K562 (cell line): ENCODE measurements at regions not wholly inside any gene's neighbourhood (a gene's known extent, or its start where the extent isn't known, plus 50 kb on each side); places are given as distances from the start of the nearest gene placed in this dataset.

ENCODE experiments used
- ATAC-seq: fragments of 200-7000 bp; cut with Tn5 transposase; 3 replicates; pipeline ENCODE4 v1.9.1; 2020; ENCODE audit warnings: moderate library complexity
- BruUV-seq: library from RNA; stranded (reverse); fragments of 400-500 nt; replicated peaks from 2 replicates; lab custom pipeline; 2021; lab: Mats Ljungman, UMichigan
- CTCF ChIA-PET: fragments of 300-600 bp; formaldehyde crosslinking; extraction: SDS; loops from one replicate; lab custom pipeline; 2021; ENCODE audit warnings: low intra/inter-chr PET ratio; lab: Yijun Ruan, JAX
- POLR2A ChIA-PET: fragments of 300-600, 350-650 bp; sonication (Branson Sonifier 250); formaldehyde crosslinking; extraction: SDS; loops from one replicate; lab custom pipeline; 2021; ENCODE audit warnings: antibody characterized with exemption, inconsistent platforms; lab: Yijun Ruan, JAX
- DNase-seq, 4 experiments: peaks; one replicate each; pipeline versions ENCODE4 v3.0.0 to v3.0.0-alpha.2; 2011 to 2018; ENCODE audit warnings: low spot score in 3 of 4, mixed read lengths in 3 of 4; ENCODE audit errors: extremely low read depth in 1 of 4
- FAIRE-seq: peaks from 2 replicates; lab custom pipeline; 2011; peaks lifted over from hg19 to GRCh38; lab: Jason Lieb, UNC
- H2AFZ ChIP-seq: 2 replicates; pipeline ENCODE4 v1.6.0; 2011; ENCODE audit warnings: low read depth, low read length, control low read depth, inconsistent platforms
- H3K27ac ChIP-seq: fragments of 200-600 bp; 3 replicates; pipeline ENCODE4 v1.8.0; 2011; ENCODE audit warnings: low read depth, mild to moderate bottlenecking, control low read depth, inconsistent platforms, low read length, moderate library complexity, mixed read lengths; ENCODE audit errors: extremely low read depth
- H3K27me3 ChIP-seq, 2 experiments: fragments of 300-600 bp in 1 of 2; 2 replicates in 1 of 2; 3 replicates in 1 of 2; pipeline versions ENCODE4 v1.6.0 to v1.8.0; 2011; ENCODE audit warnings: inconsistent platforms in 2 of 2, low read length in 2 of 2, mild to moderate bottlenecking in 1 of 2, mixed read lengths in 1 of 2, moderate library complexity in 1 of 2; ENCODE audit not compliant: control insufficient read depth in 2 of 2, insufficient read depth in 2 of 2
- H3K36me3 ChIP-seq: fragments of 300-600 bp; 3 replicates; pipeline ENCODE4 v1.8.0; 2011; ENCODE audit warnings: mild to moderate bottlenecking, low read length, inconsistent platforms; ENCODE audit not compliant: control insufficient read depth, insufficient read depth
- H3K4me1 ChIP-seq, 2 experiments: fragments of 200-600 bp in 1 of 2; replicated peaks in 1 of 2; 2 replicates in 1 of 2; 3 replicates in 1 of 2; pipeline versions ENCODE4 v1.5.1 to v1.8.0; 2011; ENCODE audit warnings: inconsistent platforms in 2 of 2, low read length in 2 of 2, mild to moderate bottlenecking in 1 of 2, mixed read lengths in 1 of 2, moderate library complexity in 1 of 2; ENCODE audit not compliant: control insufficient read depth in 2 of 2, insufficient read depth in 2 of 2
- H3K4me2 ChIP-seq: 2 replicates; pipeline ENCODE4 v1.6.1; 2011; ENCODE audit warnings: low read length, control low read depth, inconsistent platforms, mixed read lengths; ENCODE audit not compliant: insufficient read depth
- H3K4me3 ChIP-seq: fragments of 200-600 bp; sonication (generic), shearing (Covaris generic); 2 replicates; pipeline ENCODE4 v1.5.1; 2016; ENCODE audit warnings: control low read depth, inconsistent platforms
- H3K79me2 ChIP-seq: fragments of 200-600 bp; 3 replicates; pipeline ENCODE4 v1.8.0; 2011; ENCODE audit warnings: low read length, inconsistent platforms; ENCODE audit not compliant: control insufficient read depth, insufficient read depth
- H3K9ac ChIP-seq, 2 experiments: 2 replicates each; pipeline versions ENCODE4 v1.6.0 to v1.6.1; 2011; ENCODE audit warnings: low read depth in 2 of 2, low read length in 2 of 2, control low read depth in 1 of 2, inconsistent platforms in 1 of 2, mild to moderate bottlenecking in 1 of 2, mixed read lengths in 1 of 2; ENCODE audit not compliant: insufficient read depth in 1 of 2
- H3K9me1 ChIP-seq: one replicate; pipeline ENCODE4 v1.6.0; 2011; ENCODE audit warnings: inconsistent platforms, mild to moderate bottlenecking, low read length, moderate library complexity; ENCODE audit not compliant: control insufficient read depth, insufficient read depth
- H3K9me3 ChIP-seq: replicated peaks from 2 replicates; pipeline ENCODE4 v1.5.1; 2011; ENCODE audit warnings: low read depth, low read length, inconsistent platforms; ENCODE audit not compliant: control insufficient read depth, insufficient read depth
- H4K20me1 ChIP-seq: replicated peaks from 2 replicates; pipeline ENCODE4 v1.6.1; 2011; ENCODE audit warnings: low read length, inconsistent platforms, mixed read lengths; ENCODE audit not compliant: control insufficient read depth, insufficient read depth
- CHD1 ChIP-seq: fragments of 200-600 bp; sonication (generic); IDR thresholded peaks from one replicate; pipeline ENCODE4 v1.6.1; 2012; ENCODE audit warnings: mild to moderate bottlenecking, moderate library complexity, low read length, inconsistent platforms
- CSDE1 ChIP-seq, 2 experiments: fragments of 450-650 bp; IDR thresholded peaks; 2 replicates each; pipeline ENCODE4 v1.6.1; 2016; ENCODE audit warnings: mild to moderate bottlenecking in 1 of 2
- ELK1 ChIP-seq: sonication (generic); formaldehyde crosslinking; IDR thresholded peaks from 2 replicates; pipeline ENCODE4 v1.8.1; 2022; ENCODE audit warnings: missing genetic modification reagents
- ELK3 ChIP-seq: fragments of 450-650 bp; formaldehyde crosslinking; IDR thresholded peaks from 2 replicates; pipeline ENCODE4 v1.4.0; 2020; ENCODE audit warnings: mild to moderate bottlenecking
- ESRRA ChIP-seq: fragments of 450-650 bp; IDR thresholded peaks from 2 replicates; pipeline ENCODE4 v1.6.1; 2014; ENCODE audit warnings: low read depth, mild to moderate bottlenecking, moderate library complexity, borderline replicate concordance
- FOXO4 ChIP-seq: fragments of 450-650 bp; formaldehyde crosslinking; IDR thresholded peaks from 2 replicates; pipeline ENCODE4 v1.4.0; 2020; ENCODE audit warnings: mild to moderate bottlenecking, moderate library complexity
- HDAC2 ChIP-seq: fragments of 450-650 bp; IDR thresholded peaks from 2 replicates; pipeline ENCODE4 v1.6.1; 2016; ENCODE audit warnings: mild to moderate bottlenecking
- MTA3 ChIP-seq: fragments of 450-650 bp; formaldehyde crosslinking; IDR thresholded peaks from 2 replicates; pipeline ENCODE4 v1.6.1; 2017; ENCODE audit warnings: mild to moderate bottlenecking, borderline replicate concordance
- RBM17 ChIP-seq: fragments of 200-400 bp; formaldehyde crosslinking; IDR thresholded peaks from 2 replicates; pipeline ENCODE4 v1.6.1; 2017; ENCODE audit warnings: low read depth, mild to moderate bottlenecking, low read length, borderline replicate concordance
- SPI1 ChIP-seq: IDR thresholded peaks from 2 replicates; pipeline ENCODE4 v1.6.1; 2011; ENCODE audit warnings: low read depth, low read length, control low read depth, borderline replicate concordance
- TEAD1 ChIP-seq, 2 experiments: fragments of 450-650 bp in 1 of 2; sonication (generic) in 1 of 2; formaldehyde crosslinking; IDR thresholded peaks; 2 replicates each; pipeline versions ENCODE4 v1.4.0 to v1.8.0; 2020 to 2022; ENCODE audit warnings: mild to moderate bottlenecking in 2 of 2, missing genetic modification reagents in 1 of 2
- ZSCAN32 ChIP-seq: fragments of 450-650 bp; formaldehyde crosslinking; IDR thresholded peaks from 2 replicates; pipeline ENCODE4 v1.4.0; 2020; ENCODE audit warnings: mild to moderate bottlenecking, moderate library complexity
- WGBS: fragments of 100-300 bp; shearing (Covaris generic); methylation state at CpG from one replicate; pipeline ENCODE4 v1.1.6; 2016; ENCODE audit warnings: low coverage, mixed read lengths; ENCODE audit not compliant: insufficient coverage; ENCODE audit errors: missing lambda C conversion rate; 5-methylcytosine and 5-hydroxymethylcytosine counted together
- in situ Hi-C: fragments of 300-500 bp; cut with MboI; formaldehyde crosslinking; loops from 4 replicates; pipeline ENCODE4 v1.15.0; 2018; ENCODE audit warnings: inconsistent platforms, mixed read lengths
- intact Hi-C: fragments of 100-400 bp; cut with micrococcal nuclease; formaldehyde crosslinking; loops from 2 replicates; pipeline ENCODE4 v1.14.2; 2022

- intact Hi-C loops (no loop called here), in situ Hi-C loops (no loop called here)
- 69% methylated on average over 3 of the region's 4 CpGs for WGBS
- no peaks in the 10 kb centered on the region for H3K9me3 ChIP-seq
- H3K4me1 ChIP-seq, result peaks cover 2 to 4% of the 10 kb centered on the region in 2 experiments; a peak in 2 of 5 replicates
- H3K79me2 ChIP-seq, result no peaks in the 10 kb centered on the region
- no peak overlapping the region for H3K4me3 ChIP-seq
- CTCF ChIA-PET, result no interaction called here
- DNase-seq (no peak), ATAC-seq (no peak), FAIRE-seq (no peak)
- H3K27ac ChIP-seq, result no peak overlapping the region
- no peaks in the 10 kb centered on the region for H3K36me3 ChIP-seq
- H3K9ac ChIP-seq, result no peak overlapping the region
- no TSS peak for BruUV-seq
- POLR2A ChIA-PET, result interaction anchor here (1.4 kb wide), 1 partner anchor 9 kb away, joined by 7 read pairs; no protein-coding TSS in a partner anchor
- no peaks in the 10 kb centered on the region for H3K9me1 ChIP-seq
- H4K20me1 ChIP-seq, result no peaks in the 10 kb centered on the region
- H3K27me3 ChIP-seq, result no peaks in the 10 kb centered on the region
- H3K4me2 ChIP-seq, result no peak overlapping the region
- TF ChIP-seq RBM17 (no peak), ELK3 (CRISPR knock-in tag) (no peak), ESRRA (no peak), CHD1 (no peak), SPI1 (no peak), HDAC2 (no peak), TEAD1 (CRISPR knock-in tag; IDR thresholded peaks at IDR 0.05) (no peak), FOXO4 (CRISPR knock-in tag) (no peak), ZSCAN32 (CRISPR knock-in tag) (no peak), CSDE1 (IDR thresholded peaks at IDR 0.05) (no peak), ELK1 (no peak), MTA3 (no peak)
- no peak overlapping the region for H2AFZ ChIP-seq
These were observed 104.2 kb upstream of the SPRED2 start for GRCh38 chr2:65536596-65536995.
